ENCODE measurements at regions not wholly inside any gene's neighbourhood (a gene's known extent, or its start where the extent isn't known, plus 50 kb on each side); places are given as distances from the start of the nearest gene placed in this dataset.

- DNase-seq, result no peak
Observed at GRCh38 chr5:89981878-89982773, 427.4 kb downstream of the CETN3 start.

- no peak for DNase-seq
Observed at GRCh38 chr5:89981021-89981420, 428.5 kb downstream of the CETN3 start.

- DNase-seq, result no peak
Observed at GRCh38 chr5:89973516-89973915, 436.0 kb downstream of the CETN3 start.

GRCh38 chr5:89972901-89973300, 436.7 kb downstream of the CETN3 start:
- DNase-seq, result no peak

GRCh38 chr5:89968958-89969381, 440.6 kb downstream of the CETN3 start:
- DNase-seq, result no peak

GRCh38 chr5:89967771-89968444, 441.6 kb downstream of the CETN3 start:
- DNase-seq, result no peak

- DNase-seq, result no peak
Observed at GRCh38 chr5:89956838-89957237, 452.7 kb downstream of the CETN3 start.

- no peak for DNase-seq
Observed at GRCh38 chr5:89954916-89955315, 454.6 kb downstream of the CETN3 start.

GRCh38 chr5:89951876-89952275, 457.7 kb downstream of the CETN3 start:
- no peak for DNase-seq

- DNase-seq, result no peak
Observed at GRCh38 chr5:89950234-89950633, 459.3 kb downstream of the CETN3 start.

- no peak for DNase-seq
Observed at GRCh38 chr5:89948977-89949376, 460.6 kb downstream of the CETN3 start.

- DNase-seq, result no peak
Observed at GRCh38 chr5:89946916-89947315, 462.6 kb downstream of the CETN3 start.

- DNase-seq, result no peak
Observed at GRCh38 chr5:89946508-89946907, 463.0 kb downstream of the CETN3 start.

GRCh38 chr5:89942171-89942570, 467.4 kb downstream of the CETN3 start:
- DNase-seq, result no peak

GRCh38 chr5:89936576-89936975, 473.0 kb downstream of the CETN3 start:
- DNase-seq, result no peak

GRCh38 chr5:89934069-89934468, 475.5 kb downstream of the CETN3 start:
- no peak for DNase-seq

GRCh38 chr5:89932771-89933181, 476.8 kb downstream of the CETN3 start:
- DNase-seq, result no peak

GRCh38 chr5:89930591-89931392, 478.8 kb downstream of the CETN3 start:
- DNase-seq, result no peak

- no peak for DNase-seq
Observed at GRCh38 chr5:89929834-89930233, 479.7 kb downstream of the CETN3 start.

- DNase-seq, result no peak
Observed at GRCh38 chr5:89929173-89929572, 480.4 kb downstream of the CETN3 start.

GRCh38 chr5:89922161-89922560, 487.4 kb downstream of the CETN3 start:
- DNase-seq, result no peak

GRCh38 chr5:89917112-89917511, 492.4 kb downstream of the CETN3 start:
- no peak for DNase-seq

GRCh38 chr5:89916131-89916530, 493.4 kb downstream of the CETN3 start:
- no peak for DNase-seq
